ENCODE measurements at regions not wholly inside any gene's neighbourhood (a gene's known extent, or its start where the extent isn't known, plus 50 kb on each side); places are given as distances from the start of the nearest gene placed in this dataset.

DNA sequence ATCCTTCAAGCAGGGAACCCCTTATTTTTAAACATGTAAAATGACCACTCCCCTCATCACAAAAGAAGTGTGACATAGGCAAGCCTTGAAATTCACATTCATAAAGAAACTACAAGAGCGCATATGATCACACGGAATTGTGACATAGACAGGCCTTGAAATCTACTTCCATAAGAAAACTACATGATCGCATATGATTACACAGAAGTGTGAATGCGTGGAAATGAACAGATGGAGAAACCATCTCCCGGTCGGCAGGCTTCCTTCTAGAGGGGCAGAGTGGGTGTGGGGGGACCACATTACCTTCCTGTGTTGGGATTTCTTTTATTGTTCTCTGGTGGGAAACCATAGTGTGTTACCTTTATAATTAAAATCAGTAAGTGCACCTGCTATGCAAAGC, 285.1 kb upstream of the ADARB2 start:
- TF ChIP-seq POLR2A (IDR thresholded peaks at IDR 0.05), result no peak
- Histone ChIP-seq H3K27ac (no peak overlapping the region), H3K9me3 (no peaks in the 10 kb centered on the region), H3K36me3 (no peaks in the 10 kb centered on the region), H3K4me1 (peaks cover 0 to 4% (median 0%) of the 10 kb centered on the region in 12 donors), H3K27me3 (no peaks in the 10 kb centered on the region), H3K4me3 (no peak overlapping the region)
- WGBS, 4 donors, result 81 to 90% (median 85%) methylated on average over 6 of the region's 6 CpGs
- intact Hi-C loops (cut with DNase I), result no loop called here
- no peak for ATAC-seq
- no peak for DNase-seq

DNA sequence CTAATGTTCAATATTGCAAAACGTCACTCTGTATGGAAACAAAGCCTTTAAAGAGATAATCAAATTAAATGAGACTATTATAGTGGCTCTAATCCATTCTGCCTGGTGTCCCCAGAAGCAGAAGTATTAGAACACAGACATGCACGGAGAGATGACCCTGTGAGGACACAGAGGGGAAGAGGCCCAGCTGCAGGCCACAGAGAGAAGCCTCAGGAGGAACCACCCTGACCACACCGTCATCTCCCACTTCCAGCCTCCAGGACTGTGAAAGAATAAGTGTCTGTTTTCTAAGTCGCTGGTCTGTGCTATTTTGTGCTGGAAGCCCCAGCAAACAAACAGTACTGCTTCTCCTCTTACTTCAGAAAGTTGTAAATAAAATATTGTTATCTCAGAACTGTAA, 283.5 kb upstream of the ADARB2 start:
- DNase-seq (peak in 1 of 5 donors; percentile 52), ATAC-seq (no peak)
- Histone ChIP-seq H3K27me3 (no peaks in the 10 kb centered on the region), H3K4me3 (no peak overlapping the region), H3K9me3 (no peaks in the 10 kb centered on the region), H3K27ac (no peak overlapping the region), H3K4me1 (peaks cover 0 to 4% (median 0%) of the 10 kb centered on the region in 12 donors), H3K36me3 (no peaks in the 10 kb centered on the region)
- WGBS, 4 donors, result 58 to 72% (median 63%) methylated on average over 4 of the region's 4 CpGs
- intact Hi-C loops (cut with DNase I), result no loop called here
- TF ChIP-seq, protein P1, sequence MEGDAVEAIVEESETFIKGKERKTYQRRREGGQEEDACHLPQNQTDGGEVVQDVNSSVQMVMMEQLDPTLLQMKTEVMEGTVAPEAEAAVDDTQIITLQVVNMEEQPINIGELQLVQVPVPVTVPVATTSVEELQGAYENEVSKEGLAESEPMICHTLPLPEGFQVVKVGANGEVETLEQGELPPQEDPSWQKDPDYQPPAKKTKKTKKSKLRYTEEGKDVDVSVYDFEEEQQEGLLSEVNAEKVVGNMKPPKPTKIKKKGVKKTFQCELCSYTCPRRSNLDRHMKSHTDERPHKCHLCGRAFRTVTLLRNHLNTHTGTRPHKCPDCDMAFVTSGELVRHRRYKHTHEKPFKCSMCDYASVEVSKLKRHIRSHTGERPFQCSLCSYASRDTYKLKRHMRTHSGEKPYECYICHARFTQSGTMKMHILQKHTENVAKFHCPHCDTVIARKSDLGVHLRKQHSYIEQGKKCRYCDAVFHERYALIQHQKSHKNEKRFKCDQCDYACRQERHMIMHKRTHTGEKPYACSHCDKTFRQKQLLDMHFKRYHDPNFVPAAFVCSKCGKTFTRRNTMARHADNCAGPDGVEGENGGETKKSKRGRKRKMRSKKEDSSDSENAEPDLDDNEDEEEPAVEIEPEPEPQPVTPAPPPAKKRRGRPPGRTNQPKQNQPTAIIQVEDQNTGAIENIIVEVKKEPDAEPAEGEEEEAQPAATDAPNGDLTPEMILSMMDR (IDR thresholded peaks at IDR 0.05), result no peak
- TF ChIP-seq POLR2A (IDR thresholded peaks at IDR 0.05), result no peak

DNA sequence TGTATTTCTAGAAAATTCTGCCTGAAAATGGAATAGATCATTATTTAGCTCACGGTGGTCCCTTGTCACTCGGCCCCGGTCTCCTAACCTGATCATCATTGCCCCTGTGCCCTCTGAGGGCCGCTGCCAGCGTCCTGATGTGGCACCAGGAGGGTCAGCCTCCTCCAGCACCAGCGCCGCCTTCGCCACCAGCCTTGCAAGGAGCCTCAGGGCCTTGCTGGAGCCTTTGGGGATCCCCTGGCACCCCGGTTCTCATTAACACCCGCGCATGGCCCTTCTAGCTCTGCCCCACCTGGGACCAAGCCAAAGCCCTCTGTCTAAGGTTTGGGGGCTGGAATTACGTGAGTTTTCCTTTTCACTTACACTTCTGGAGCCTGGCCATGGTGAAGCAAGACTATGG, 282.5 kb upstream of the ADARB2 start:
- intact Hi-C loops (cut with DNase I), result no loop called here
- WGBS, 4 donors, result 81 to 87% (median 86%) methylated on average over 12 of the region's 12 CpGs
- TF ChIP-seq POLR2A (IDR thresholded peaks at IDR 0.05), result no peak
- TF ChIP-seq, protein P1 (IDR thresholded peaks at IDR 0.05), result no peak
- Histone ChIP-seq H3K27me3 (no peaks in the 10 kb centered on the region), H3K36me3 (no peaks in the 10 kb centered on the region), H3K4me3 (no peak overlapping the region), H3K27ac (no peak overlapping the region), H3K9me3 (no peaks in the 10 kb centered on the region), H3K4me1 (peaks cover 0 to 4% (median 0%) of the 10 kb centered on the region in 12 donors)
- DNase-seq, result no peak
- no peak for ATAC-seq

DNA sequence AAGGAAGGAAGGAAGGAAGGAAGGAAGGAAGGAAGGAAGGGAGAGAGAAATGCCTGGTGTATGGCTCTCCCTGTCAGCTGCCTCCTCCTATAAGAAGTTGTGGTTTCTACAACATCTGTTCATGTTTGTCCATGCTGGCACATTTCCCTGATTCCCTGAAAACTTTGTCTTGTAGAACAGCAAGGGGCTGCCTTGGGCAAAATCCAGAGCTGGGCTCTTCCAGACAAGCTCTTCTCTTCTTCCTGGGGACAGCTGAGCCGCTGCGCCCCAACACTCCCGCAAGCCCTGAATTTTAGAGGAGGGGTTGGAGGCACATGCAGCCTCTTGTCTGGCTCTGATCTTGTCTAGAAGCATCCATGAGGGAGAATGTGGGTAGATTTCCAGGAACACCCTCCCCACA, 282.0 kb upstream of the ADARB2 start:
- Histone ChIP-seq H3K9me3 (no peaks in the 10 kb centered on the region), H3K27ac (no peak overlapping the region), H3K4me3 (no peak overlapping the region), H3K36me3 (no peaks in the 10 kb centered on the region), H3K4me1 (peaks cover 0 to 4% (median 0%) of the 10 kb centered on the region in 12 donors), H3K27me3 (no peaks in the 10 kb centered on the region)
- WGBS, 4 donors, result 92 to 93% (median 93%) methylated on average over 3 of the region's 3 CpGs
- intact Hi-C loops (cut with DNase I), result no loop called here
- TF ChIP-seq POLR2A (IDR thresholded peaks at IDR 0.05), result no peak
- TF ChIP-seq, protein P1 (IDR thresholded peaks at IDR 0.05), result no peak
- ATAC-seq (no peak), DNase-seq (no peak)

DNA sequence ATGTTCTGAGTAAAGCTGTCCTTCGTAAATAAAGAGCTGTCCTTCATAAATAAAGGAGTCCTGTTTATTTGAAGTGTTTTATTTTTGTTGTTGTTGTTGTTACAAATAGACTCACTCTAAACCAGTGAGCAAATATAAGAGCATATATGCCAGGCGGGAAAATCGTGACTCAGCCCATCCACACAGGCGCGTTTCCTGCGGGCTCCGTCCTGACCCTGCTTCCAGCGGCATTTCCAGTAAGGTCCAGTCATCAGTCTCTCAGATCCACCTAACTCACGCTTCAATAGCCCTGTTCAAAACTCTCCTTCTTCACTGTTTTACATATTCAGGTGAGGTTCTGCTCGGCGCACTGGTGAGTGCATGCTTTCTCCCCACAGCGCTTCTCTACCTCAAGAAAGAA, 277.2 kb upstream of the ADARB2 start:
- no peak overlapping the region for H3K27ac ChIP-seq
- no peaks in the 10 kb centered on the region for H3K36me3 ChIP-seq
- no peak for ATAC-seq
- WGBS, 4 donors, result 89 to 93% (median 92%) methylated on average over 12 of the region's 12 CpGs
- DNase-seq, result no peak
- H3K4me3 ChIP-seq, result no peak overlapping the region
- H3K27me3 ChIP-seq, result no peaks in the 10 kb centered on the region
- H3K4me1 ChIP-seq, result no peaks in the 10 kb centered on the region
- no peak for TF ChIP-seq POLR2A (IDR thresholded peaks at IDR 0.05)
- H3K9me3 ChIP-seq, result no peaks in the 10 kb centered on the region
- intact Hi-C loops (cut with DNase I), result no loop called here
